ENCODE measurements at regions not wholly inside any gene's neighbourhood (a gene's known extent, or its start where the extent isn't known, plus 50 kb on each side); places are given as distances from the start of the nearest gene placed in this dataset.

- TF ChIP-seq CTCF (IDR thresholded peaks at IDR 0.05): no peak
- TF ChIP-seq POLR2A (IDR thresholded peaks at IDR 0.05): no peak
Observed at GRCh38 chr9:108081112-108081511, 591.5 kb upstream of the KLF4 start.

Data from adrenal gland (tissue), 5 donors.